DMS 273 treated with DMSO at 0.1 percent for 48 hours (cell line): ENCODE measurements at regions not wholly inside any gene's neighbourhood (a gene's known extent, or its start where the extent isn't known, plus 50 kb on each side); places are given as distances from the start of the nearest gene placed in this dataset.

Source experiments
- DNase-seq: peaks from one replicate; lab custom pipeline; 2025; lab: John Stamatoyannopoulos, UW

DNA sequence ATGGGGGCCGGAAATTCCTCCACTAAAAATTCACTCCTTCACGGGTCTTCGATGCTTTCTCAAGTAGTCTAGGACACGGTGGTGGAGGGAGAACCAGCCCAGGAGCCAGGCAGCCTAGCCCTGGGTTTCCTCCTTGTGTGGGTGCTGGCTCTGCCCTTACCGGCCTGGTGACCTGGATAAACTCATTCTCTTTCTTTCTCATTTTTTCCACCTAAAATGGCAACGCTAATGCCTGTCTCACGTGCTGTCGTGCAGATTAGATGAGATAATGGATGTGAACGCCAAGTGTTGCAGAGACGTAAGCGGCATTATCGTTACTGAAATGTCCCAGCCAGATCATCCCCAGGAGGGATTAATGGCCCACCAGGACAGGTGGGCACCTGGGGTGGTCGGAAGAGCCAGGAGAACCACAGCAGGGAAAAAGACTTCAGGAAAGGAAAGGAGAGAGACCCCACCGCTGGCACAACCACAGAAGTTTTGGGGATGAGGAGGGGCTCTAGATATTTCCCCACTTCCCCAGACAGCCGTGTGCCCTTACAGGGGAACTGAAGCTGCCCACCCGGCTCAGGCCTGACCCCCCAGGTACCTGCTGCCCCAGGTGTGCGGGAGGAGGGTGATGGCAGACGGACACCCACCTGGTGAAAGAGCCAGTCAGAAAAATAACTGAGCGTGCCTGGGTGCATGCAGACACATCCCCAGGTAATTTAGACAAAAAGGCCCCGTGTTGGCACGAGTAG is 100.8 kb upstream of the ASAP2 start:
- DNase-seq = no peak

DNA sequence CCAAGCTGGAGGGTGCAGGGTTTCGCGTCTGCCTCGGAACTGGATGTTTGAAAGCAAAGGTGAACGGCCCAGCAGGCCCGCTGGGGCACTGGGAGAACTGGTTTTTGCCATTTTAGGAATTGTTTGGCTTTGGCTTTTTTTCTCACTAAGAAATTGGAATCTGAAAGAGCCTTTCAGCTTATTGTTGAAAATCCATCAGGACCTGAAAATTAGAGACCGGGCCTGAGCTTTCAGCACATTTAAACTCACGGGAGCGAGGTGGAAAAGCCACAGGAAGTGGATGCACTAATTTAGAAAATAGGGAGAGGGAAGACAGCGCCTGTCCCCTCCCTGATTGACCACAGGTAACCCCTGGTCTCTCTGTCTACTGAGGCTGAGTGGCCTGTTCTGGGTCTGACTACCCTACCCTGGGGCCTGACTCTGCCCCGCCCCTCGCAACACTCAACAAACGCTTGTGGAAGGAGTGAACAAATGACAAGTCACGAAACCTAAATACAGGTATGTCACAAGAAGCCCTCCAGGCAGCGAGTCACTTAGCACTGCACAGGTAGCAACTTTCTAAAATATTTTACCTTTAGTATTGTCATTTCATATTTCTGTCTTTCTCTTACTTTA is 100.3 kb upstream of the MBOAT2 start:
- no peak for DNase-seq

DNA sequence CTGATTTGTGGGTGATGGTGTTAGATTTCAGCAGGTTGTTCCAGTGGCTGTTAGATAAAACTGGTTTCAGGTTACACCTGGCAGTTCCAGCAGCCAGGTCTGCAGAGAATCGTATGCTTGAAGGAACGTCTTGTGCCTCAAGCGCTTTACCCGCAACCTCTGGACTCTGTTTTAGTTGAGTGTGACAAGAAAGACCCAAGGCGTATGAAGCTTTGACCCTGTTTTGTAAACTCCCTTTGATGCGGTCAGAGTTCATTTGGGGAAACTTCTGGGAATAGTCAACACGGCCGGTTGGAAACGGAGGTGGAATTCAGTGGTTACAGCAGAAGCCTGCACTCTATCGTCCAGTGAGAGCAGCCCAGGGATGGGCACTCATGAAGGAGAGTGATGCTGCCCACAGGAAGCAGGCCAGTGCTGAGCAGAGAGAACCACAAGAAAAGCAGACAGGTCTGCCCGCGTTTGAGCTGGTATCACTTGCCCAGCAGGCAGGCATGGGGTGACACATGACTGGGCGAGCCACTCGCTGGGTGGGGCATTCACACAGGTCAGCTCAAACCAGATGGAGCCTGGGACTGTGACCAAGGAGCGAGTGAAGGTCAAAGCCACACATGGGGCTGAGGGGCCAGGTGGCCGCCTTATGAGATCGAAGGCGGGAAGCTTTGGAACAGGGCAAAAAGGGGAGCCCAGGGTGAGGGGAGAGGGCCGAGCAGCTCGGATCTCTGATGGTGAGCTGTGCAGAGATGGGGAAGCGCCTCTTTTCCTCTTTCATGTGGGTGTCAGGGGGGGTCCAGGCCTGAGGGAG is 99.6 kb upstream of the MBOAT2 start:
- DNase-seq = no peak

DNA sequence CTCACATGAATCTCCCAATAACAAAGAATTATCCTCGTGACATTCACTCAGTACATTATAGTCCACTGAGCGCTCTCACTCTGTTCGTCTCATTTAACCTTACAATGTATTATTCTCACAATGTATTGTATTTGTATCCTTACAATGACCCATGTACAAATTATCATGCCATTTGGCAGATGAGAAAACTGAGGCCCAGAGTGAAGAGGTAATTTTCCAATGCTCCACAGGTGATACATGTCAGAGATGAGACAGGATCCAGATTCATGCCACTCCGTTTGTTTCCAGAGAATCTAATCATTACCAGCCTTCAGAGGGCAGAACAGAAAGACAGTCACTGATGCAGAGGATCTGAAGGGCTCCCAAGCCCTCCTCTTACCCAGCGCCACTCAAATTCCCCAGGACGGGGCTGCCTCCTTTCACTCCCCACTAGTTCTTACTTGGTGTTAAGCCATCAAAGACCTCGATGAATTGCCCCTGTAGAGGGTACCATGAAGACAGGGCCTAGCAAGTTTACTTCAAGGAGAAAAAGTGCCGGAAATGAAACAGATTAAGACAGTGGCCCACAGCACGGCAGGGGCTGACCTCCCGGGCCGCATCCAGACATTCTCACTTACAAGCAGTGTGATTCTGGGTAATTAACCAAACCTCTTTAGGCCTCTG is 98.4 kb upstream of the MBOAT2 start:
- no peak for DNase-seq

DNA sequence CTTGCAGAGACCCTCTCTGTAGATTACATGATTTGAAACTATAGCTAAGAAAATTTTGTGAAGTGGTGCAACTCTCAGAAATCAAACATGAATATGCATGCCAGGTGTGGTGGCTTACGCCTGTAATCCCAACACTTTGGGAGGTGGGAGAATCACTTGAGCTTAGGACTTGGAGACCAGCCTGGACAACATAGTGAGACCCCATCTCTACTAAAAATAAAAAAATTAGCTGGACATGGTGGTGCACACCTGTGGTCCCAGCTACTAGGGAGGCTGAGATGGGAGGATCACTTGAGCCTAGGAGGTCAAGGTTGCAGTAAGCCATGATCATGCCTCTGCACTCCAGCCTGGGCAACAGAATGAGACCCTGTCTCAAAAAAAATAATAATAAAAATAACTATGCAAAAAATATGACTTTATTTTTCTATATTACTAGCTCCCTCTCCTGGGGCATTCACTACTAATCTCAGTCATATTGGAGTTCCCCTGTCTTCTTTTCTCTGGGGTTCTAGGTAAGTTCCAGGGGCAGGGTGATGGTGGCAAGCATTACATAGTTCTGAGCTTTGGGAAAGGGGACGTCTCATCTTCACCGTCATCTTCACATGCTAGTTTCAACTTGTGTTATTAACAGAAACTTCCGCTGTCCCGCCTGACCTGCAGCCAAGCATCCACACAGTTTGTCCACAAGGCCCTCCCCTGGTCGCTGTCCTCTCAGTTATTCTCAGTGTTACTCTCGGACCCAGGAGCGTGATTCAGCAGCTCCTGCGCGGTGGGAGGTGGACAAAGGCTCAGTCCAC is 96.8 kb upstream of the MBOAT2 start:
- DNase-seq = no peak

DNA sequence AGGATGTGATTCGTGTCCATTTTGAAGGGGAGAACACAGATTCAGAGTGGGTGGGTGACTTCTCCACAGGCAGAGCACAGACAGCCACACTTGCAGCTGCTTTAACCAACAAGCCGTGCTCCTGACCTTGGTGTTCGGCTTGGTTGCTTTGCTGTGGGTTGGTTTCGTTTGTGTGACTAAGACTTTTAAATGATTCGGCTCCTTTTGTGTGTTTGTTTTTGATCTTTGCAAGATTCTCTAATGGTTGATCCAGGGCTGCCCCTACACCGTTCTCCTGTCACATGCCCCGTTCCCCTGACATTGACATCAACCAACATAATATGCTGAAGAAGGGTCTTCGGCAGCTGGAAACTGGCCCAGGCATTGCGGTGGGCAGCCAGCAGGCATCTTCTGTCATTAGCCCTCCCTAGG is 95.9 kb upstream of the MBOAT2 start:
- no peak for DNase-seq

DNA sequence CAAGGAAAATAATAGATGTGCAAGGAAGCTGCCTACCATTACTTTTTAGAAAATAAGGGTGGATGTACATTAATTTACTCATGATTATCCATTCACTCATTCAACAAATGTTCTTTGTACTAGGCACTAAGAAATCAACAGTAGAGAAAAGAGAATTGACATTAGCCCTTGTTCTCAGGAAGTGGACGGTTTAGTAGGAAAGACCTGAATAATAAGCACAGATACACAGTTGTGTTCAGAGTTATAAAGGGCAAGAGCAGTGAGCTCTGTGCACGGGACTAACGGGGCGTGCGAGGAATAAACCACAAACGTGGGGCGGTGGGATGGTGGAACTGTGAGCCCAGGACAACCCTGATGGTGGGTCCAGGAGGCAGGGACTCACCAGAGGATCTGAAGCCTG is 94.4 kb upstream of the MBOAT2 start:
- DNase-seq = no peak

DNA sequence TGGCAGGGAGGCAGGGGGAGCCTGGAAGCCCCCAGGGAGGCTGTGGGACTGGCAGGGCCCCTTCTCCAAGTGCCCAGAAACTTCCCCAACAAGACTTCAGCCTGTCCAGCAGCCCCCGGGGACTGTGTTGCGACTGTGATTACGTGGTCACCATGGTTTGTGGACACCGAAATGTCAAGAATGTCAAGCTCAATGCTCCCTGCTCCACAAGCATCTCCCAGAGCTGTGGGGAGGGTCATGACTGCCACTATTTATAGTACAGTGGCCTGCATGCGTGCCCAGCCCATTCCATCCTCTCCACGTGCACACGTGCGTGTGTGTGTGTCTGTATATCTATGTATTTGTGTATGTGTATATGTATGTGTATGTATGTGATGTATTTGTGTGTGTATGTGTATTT is 93.8 kb upstream of the MBOAT2 start:
- no peak for DNase-seq

DNA sequence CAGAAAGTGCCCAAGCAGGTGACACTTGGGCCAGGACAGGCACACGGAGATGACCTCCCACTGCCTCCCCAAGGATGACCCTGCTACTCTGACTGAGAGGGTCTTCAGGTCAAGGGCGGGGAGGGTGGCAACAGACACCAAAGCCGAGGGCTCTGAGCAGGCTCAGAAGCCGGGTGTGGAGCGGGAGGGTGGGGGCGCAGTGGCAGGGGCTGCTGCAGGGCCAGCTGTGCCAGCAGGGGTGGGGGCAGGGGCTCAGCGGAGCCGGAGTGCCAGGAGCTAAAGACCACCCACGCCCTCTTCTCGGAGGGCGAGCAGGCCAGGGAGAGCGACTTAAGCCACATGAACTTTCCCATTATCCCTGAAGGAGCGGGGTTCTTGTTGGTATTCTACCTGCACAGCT is 93.3 kb upstream of the MBOAT2 start:
- no peak for DNase-seq

DNA sequence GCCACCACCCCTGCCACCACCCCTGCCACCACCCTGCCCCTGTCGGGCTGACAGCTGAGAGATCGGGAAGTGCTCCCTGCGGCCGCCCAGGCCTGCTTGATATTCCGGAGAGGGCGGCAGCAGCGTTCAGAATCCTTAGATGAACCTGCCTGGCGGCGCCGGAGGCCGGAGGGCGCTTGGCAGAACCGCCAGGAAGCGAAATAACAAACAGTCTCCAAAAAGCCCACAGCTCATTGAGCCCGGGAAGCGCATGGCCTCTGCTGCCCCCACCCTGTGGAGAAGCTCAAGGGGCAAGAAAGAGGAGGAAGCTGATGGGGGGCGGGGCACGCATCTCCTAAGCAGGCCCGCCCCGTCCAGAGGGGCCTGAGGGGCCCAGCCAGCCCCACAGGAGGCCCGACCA is 92.2 kb upstream of the MBOAT2 start:
- DNase-seq = no peak

DNA sequence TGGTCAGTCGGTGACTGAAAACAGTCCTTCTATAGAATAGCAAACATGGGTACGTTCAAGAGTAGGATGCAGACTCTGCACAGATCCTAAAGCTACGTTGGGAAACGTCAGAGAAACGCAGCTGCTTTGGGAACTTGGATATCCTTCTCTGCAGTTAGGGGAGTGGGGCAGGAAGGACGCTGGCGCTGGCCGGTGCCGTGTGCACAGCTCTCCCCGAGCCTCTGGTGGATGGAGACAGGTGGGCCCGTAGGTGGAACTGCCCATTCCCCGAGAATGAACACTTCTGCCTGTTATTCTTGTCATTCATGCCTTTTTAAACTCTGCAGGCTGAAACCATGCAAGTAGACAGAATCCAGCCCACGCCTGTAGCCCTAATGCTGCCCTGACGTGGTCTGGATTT is 91.7 kb upstream of the MBOAT2 start:
- DNase-seq = no peak

DNA sequence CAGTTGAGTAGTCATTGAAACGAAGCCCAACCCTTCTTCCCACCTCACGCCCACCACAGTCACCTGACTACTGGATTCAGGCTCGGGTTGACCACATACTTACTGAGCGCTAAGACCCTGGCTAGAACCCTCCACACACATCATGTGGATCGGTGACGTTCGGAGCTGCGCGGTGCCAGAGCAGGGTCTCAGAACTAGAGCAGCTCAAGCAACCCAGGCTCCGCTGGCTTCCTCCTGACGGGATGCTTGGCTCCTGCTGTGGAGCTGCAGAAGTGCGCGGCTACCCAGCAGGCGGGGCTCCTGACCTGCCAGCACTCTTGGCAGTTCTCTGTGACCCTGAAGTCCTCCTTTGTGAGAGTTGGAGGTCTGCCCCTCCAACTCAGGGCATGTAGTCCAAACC is 90.6 kb upstream of the MBOAT2 start:
- DNase-seq = no peak

DNA sequence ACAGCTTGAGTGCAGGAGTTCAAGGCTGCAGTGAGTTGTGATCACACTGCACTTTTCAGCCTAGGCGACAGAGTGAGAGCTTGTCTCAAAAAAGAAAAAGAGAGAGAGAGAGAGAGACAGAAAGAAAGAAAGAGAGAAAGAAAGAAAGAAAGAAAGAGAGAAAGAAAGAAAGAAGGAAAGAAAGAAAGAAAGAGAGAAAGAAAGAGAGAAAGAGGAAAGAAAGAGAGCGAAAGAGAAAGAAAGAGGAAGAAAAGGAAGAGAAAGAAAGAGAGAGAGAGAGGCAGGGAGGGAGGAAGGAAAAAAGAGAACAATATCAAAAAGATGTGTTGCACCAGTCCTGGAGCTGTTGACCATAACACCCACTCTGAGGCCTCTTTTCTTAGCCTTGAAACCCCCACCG is 89.8 kb upstream of the MBOAT2 start:
- DNase-seq = no peak

DNA sequence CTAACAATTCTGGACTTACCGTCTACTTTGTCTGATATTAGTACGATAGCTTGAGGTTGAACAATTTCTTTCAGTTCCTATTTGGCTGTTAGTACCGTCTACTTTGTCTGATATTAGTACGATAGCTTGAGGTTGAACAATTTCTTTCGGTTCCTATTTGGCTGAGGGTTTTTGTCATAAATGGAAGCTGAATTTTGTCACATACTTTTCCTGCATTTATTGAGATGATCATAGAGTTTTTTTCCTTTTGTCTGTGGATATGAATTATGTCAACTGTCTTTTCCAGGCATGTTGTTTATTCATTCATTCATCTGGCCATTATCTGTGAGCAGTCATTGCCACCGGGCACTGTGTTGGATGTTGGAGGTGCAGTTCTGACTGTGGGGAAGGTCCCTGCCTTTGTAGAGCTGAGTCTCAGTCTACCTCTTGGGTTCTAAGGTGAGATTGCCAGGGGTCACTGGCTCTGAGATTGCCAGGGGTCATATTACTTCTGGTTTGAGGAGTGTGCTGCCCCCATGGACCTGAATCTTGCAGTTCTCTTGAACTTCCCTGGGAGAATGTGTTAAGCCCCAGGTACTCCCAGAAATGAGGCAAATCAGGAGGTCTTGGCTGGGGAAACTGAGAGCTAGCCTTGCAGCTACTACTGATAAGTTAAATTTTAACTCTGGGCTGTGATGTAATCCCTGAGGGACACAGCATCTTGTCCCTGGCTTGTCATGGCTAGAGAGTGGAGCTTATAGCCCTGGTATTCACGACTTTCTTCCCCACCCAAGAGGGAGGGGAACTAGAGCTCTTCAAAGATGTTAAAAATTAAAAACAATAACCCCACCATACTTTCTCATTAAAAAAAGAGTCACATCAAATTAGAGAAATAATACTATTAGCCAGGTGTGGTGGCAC is 89.1 kb upstream of the MBOAT2 start:
- no peak for DNase-seq

DNA sequence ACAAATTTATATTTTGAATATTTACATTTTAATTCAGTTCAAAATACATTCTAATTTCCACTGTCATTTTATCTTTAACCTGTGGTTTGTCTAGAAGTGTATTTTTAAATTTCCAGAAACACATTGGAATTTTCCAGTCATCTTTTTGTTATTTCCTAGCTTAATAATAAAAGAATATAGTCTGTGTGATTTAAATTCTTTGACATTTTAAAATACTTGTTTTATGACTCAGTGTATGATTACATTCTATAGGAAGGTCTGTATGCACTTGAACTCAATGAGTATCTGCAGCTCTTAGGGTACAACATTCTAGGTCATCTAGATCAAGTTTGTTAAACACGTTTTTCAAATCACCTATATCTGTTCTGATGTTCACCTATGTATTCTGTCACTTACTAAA is 88.3 kb upstream of the MBOAT2 start:
- no peak for DNase-seq

DNA sequence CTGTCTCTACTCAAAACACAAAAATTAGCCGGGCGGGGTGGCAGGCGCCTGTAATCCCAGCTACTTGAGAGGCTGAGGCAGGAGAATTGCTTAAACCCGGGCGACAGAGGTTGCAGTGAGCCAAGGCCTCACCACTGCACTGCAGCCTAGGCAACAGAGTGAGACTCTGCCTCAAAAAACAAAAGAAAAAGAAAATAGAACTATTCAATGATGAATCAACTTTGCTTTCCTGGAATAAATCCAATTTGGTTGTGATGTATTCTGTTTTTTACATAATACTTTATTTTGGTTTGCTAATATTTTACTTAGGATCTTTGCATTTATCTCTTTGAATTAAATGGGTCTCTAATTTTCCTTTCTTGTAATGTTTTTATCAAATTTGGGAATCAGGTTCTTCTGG is 86.3 kb upstream of the MBOAT2 start:
- no peak for DNase-seq

DNA sequence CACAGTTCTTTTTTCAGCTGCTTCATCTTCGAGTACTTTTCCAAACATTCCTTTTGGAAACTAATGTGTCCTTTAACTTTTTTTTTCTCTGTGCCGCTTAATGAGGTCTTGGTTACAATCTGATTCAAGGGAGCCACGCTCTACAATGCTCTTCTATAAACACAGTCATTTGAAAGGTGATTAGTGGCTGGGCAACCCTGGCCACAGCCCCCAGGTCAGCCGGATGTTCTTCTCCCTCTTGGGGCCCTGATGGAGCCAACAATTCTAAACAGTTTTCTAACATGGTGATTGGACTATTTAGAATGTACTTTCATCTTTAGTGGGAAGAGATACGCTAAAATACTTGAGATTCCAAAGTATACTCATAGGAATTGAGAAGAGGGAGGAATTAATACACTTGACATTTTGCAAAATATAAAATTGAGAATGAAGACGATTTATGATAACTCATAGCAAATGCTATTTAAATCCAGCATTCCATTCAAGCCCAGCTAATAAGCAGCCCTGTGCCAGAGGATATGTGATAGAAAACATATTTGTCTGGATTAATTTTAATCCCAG is 83.7 kb upstream of the MBOAT2 start:
- DNase-seq = no peak

DNA sequence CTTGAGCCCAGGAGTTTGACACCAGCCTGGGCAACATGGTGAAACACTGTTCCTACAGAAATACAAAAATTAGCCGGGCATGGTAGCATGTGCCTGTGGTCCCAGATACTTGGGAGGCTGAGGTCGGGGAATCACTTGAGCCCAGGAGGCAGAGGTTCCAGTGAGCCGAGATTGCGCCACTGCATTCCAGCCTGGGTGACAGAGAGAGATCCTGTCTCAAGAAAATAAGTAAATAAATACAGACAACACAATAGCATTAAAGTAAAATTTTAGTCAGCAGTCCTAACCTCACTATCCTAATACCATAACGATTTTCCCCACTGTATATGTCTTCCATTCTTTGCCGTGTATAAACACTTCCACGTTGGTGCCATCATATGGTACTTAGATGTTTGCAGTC is 83.0 kb upstream of the MBOAT2 start:
- no peak for DNase-seq

DNA sequence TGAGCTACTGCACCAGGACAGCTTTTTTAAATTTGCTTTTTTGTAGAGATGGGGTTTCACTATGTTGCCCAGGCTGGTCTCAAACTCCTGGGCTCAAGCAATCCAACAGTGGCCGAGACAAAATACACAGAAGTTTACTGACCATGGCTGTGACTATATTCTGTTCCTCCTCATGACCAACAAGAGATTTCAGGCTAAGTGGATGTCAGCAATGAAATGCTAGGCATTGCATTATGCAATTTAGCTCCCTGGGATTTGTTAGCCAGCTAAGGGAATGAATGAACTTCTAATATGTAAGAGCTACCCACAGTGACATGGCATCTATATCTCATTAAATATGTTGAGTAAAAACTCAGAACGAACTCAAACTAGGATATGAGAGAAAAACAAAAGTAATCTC is 81.9 kb upstream of the MBOAT2 start:
- DNase-seq = no peak

DNA sequence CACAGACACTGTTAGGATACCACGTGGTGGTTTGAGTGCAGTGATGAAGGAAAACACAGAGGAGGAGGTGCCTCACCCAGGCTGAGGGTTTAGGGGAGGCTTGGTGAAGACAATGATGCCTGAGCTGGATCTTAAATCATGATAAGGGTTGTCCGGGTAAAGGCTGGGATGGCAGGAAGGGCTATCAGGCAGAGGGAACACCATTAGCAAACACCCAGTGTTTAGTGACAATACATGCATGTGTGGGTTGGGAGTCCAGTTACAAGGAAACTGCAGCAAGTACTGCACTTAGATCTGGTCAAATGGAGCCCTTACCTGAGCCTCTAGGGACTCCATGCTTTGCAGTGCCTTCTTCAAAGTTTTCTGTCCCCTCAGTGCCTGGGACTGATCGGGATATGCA is 79.8 kb upstream of the MBOAT2 start:
- no peak for DNase-seq

DNA sequence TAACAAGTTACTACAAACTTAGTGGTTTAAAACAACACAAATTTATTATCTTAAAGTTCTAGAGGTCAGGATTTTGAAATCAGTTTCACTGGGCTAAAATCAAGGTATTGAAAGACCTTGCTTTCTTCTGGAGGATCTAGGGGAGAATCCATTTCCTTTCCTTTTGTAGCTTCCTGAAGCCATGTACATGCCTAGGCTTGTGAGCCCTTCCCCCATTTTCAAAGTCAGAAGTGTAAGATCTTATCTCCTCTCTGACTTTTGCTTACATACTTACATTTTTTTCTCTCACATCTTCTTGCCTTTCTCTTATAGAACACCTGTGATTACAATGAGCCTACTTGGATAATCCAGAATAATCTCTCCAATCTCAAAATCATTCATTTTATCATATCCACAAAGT is 78.7 kb upstream of the MBOAT2 start:
- DNase-seq = no peak
